Muscle layer of colon (tissue), 2 donors: ENCODE measurements at regions not wholly inside any gene's neighbourhood (a gene's known extent, or its start where the extent isn't known, plus 50 kb on each side); places are given as distances from the start of the nearest gene placed in this dataset.
"Not testable (repeated sequence)": the region's sequence is repeated elsewhere in the genome, so short reads cannot be mapped to it uniquely, and the experiment has no call there.

Experiments
- H3K27ac ChIP-seq: one replicate; pipeline ENCODE4 v1.7.0; 2013; ENCODE audit warnings: low read depth, mild to moderate bottlenecking, low read length, moderate library complexity
- H3K27me3 ChIP-seq, 2 donors: one replicate each; pipeline ENCODE4 v1.7.0; 2013; ENCODE audit warnings: low read length in 2 of 2, mild to moderate bottlenecking in 2 of 2; ENCODE audit not compliant: insufficient read depth in 2 of 2, control insufficient read depth in 1 of 2
- H3K36me3 ChIP-seq: one replicate; pipeline ENCODE4 v1.7.0; 2013; ENCODE audit warnings: mild to moderate bottlenecking, low read length; ENCODE audit not compliant: insufficient read depth
- H3K4me1 ChIP-seq: one replicate; pipeline ENCODE4 v1.7.0; 2013; ENCODE audit warnings: mild to moderate bottlenecking, low read length; ENCODE audit not compliant: insufficient read depth
- H3K4me3 ChIP-seq, 2 donors: one replicate each; pipeline ENCODE4 v1.7.0; 2013; ENCODE audit warnings: low read length in 2 of 2, low read depth in 1 of 2, mild to moderate bottlenecking in 1 of 2, moderate library complexity in 1 of 2
- H3K9ac ChIP-seq: one replicate; pipeline ENCODE4 v1.7.0; 2013; ENCODE audit warnings: low read length
- H3K9me3 ChIP-seq: one replicate; pipeline ENCODE4 v1.7.0; 2013; ENCODE audit warnings: mild to moderate bottlenecking, low read length
- donor health status: abdominal sarcoma.
- donor health status: Adenocarcinoma of cecum.

DNA sequence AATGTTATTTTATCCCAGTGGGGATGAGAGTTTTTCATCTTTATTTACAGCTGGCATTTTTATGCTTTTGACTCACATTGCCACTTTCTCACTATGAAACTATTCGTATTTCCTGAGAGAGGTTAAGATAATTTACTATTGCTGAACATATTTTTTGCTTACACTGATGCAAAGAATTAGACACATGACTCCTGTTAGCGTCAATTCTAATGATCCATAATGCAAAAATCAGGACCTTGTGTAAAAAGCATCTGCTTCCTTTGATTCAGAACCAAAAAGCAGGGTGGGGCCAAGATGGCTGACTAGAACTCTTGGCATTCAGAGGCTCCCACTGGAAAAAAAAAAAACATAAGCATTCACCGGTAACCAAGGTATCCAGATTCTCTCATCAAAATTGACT, 464.8 kb downstream of the SEMA3D start:
- no peak overlapping the region for H3K27ac ChIP-seq
- no peaks in the 10 kb centered on the region for H3K9me3 ChIP-seq
- H3K36me3 ChIP-seq: no peaks in the 10 kb centered on the region
- no peaks in the 10 kb centered on the region for H3K4me1 ChIP-seq
- no peak overlapping the region for H3K9ac ChIP-seq
- no peaks in the 10 kb centered on the region for H3K27me3 ChIP-seq
- no peak overlapping the region for H3K4me3 ChIP-seq

DNA sequence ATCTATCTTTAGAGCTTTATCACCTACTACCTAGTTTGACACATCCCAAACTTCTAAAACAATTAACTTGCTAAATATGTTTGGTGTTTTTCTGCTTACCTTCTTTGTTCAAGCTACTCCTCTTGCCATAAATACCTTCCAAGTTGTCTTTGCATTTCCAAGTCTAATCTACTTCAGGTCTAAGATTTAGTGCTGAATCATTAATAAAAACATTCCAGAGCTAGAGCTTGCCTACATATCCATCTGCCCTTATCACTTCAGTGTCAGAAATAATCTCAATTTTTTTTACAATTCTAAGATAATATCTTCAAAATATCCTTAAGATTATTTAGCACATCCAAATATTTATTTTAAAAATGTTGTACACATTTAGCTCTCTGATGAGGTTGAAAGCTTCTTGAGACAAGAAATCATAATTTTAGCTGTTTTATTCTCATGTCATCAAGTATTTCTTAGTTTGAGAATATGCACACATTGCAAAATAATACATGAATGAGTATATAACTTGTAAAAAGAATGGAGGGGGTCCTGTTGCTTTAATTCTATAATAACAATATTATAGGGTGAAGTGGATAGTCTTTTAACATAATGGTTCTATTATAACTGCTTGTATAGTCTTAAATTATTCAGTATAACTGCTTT, 466.3 kb downstream of the SEMA3D start:
- Histone ChIP-seq H3K27ac (no peak overlapping the region), H3K4me1 (no peaks in the 10 kb centered on the region), H3K27me3 (no peaks in the 10 kb centered on the region), H3K9ac (no peak overlapping the region), H3K4me3 (no peak overlapping the region), H3K9me3 (no peaks in the 10 kb centered on the region), H3K36me3 (no peaks in the 10 kb centered on the region)

DNA sequence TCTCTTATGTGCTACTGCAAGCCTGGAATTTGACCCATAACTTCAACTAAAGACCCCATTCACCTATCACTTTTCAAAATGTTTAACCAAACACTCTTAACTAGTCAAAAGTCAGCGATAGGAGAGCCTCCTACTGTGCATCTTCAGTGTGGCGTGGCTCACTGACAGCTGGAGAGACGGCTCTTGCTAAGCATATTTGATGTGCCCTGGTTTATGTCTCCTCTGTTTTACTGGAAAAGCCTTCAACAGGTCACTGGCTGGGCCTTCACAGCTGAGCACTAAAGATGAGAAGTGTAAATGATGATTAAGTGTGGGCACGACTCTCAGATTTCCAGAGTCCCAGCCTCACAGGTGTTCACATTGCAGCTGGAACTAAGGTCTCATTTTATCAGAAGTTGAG, 472.1 kb downstream of the SEMA3D start:
- no peaks in the 10 kb centered on the region for H3K36me3 ChIP-seq
- H3K27ac ChIP-seq: no peak overlapping the region
- no peak overlapping the region for H3K4me3 ChIP-seq
- H3K4me1 ChIP-seq: peaks cover 4% of the 10 kb centered on the region
- no peak overlapping the region for H3K9ac ChIP-seq
- H3K27me3 ChIP-seq: no peaks in the 10 kb centered on the region
- H3K9me3 ChIP-seq: no peaks in the 10 kb centered on the region

DNA sequence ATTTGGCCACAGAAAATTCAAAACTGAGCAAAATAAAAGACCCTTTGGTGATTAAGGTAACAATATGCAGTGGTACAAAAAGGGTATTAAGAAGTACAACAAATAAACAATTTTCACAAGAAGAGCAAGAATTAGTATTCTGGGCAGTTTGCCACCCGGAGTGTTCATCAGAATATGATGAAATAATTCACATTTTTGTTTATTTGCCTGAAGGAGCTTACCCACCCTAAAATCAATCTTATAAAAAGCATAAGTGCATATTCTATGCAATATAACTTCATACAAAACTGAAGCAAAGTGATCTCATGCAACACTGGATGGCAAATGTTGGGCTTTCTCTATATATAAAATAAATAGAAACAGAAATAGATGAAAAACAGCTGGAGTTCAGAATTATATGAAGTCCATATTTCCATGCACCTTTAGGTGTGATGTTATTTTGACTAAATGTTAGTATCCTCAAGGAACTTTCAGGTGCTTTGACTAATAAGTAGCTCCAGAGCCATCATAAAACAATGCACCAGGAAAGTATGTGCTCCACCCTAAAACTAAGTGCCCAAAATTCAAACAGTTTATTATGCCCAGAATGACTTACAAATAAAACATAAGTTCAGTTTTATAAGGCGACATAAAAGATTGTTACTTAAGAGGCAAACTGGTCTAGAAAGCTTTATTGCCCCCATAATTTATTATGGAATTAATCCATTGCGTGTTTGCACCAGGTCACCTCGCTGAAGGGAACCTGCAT, 474.3 kb downstream of the SEMA3D start:
- no peaks in the 10 kb centered on the region for H3K9me3 ChIP-seq
- H3K4me3 ChIP-seq: no peak overlapping the region
- H3K36me3 ChIP-seq: no peaks in the 10 kb centered on the region
- H3K9ac ChIP-seq: no peak overlapping the region
- no peaks in the 10 kb centered on the region for H3K27me3 ChIP-seq
- no peak overlapping the region for H3K27ac ChIP-seq
- H3K4me1 ChIP-seq: peaks cover 4% of the 10 kb centered on the region

DNA sequence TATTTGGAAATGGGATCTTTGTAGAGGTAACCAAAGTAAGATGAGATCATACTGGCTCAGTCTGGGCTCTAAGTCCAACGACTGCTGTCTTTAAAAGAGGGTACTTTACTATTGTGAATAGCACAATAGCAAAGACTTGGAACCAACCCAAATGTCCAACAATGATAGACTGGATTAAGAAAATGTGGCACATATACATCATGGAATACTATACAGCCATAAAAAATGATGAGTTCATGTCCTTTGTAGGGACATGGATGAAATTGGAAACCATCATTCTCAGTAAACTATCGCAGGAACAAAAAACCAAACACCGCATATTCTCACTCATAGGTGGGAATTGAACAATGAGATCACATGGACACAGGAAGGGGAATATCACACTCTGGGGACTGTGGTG, 476.3 kb downstream of the SEMA3D start:
- not testable (repeated sequence) for H3K9ac ChIP-seq, H3K27ac ChIP-seq, H3K36me3 ChIP-seq, H3K4me3 ChIP-seq, H3K4me1 ChIP-seq, H3K9me3 ChIP-seq, H3K27me3 ChIP-seq

DNA sequence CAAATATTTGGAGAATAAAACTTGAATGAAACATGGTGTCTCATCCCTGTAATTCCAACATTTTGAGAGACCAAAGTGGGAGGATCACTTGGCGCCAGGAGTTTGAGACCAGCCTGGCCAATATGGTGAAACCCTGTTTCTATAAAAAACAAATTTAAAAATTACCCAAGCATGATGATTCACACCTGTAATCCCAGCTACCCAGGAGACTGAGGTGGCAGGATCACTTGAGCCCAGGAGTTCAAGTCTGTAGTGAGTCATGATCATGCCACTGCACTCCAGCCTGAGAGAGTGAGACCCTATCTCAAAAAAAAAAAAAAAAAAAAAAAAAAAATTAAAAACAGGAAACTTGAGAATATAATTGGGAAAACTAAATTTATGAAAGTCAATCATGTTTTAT, 481.1 kb downstream of the SEMA3D start:
- Histone ChIP-seq H3K27me3 (no peaks in the 10 kb centered on the region), H3K4me3 (no peak overlapping the region), H3K4me1 (no peaks in the 10 kb centered on the region), H3K36me3 (no peaks in the 10 kb centered on the region), H3K27ac (no peak overlapping the region), H3K9ac (no peak overlapping the region), H3K9me3 (no peaks in the 10 kb centered on the region)

DNA sequence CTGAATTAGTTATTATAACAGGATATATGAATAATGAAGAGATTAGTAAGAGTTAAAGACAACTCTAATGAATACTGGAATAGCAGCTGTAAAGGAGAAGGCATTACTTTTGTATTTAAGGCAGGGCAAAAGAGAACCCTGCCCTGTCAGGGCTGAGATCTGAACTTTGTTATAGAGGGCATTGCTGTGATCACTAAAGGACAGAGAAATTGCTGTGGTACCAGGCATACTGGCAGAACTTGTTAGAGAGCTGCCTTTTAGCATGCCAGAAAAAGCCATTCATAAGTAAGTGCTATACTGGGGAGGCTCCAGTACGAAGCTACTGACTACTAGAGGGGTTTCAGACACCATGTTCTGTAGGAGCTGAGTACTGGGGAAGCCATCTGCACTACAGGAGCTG, 481.8 kb downstream of the SEMA3D start:
- no peaks in the 10 kb centered on the region for H3K4me1 ChIP-seq
- H3K9me3 ChIP-seq: no peaks in the 10 kb centered on the region
- H3K27me3 ChIP-seq: no peaks in the 10 kb centered on the region
- no peak overlapping the region for H3K27ac ChIP-seq
- no peak overlapping the region for H3K4me3 ChIP-seq
- H3K9ac ChIP-seq: no peak overlapping the region
- no peaks in the 10 kb centered on the region for H3K36me3 ChIP-seq

DNA sequence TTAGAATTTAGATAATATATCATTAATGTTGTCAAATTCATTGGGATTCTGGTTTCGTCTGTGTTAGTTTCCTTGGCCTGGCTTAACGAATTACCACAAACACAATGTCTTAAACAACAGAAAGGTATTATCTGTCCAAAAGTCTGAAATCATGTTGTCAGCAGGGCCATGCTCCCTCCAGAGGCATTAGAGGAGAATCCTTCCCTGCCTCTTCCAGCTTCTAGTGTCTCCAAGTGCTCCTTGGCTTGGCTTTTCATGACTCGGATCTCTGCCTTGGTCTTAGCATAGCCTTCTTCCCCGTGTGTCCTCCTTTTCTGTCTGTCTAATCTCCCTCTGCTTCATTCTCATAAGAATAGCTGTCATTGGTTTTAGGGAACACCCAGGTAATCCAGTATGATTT, 482.5 kb downstream of the SEMA3D start:
- H3K9ac ChIP-seq: no peak overlapping the region
- H3K27ac ChIP-seq: no peak overlapping the region
- no peaks in the 10 kb centered on the region for H3K36me3 ChIP-seq
- H3K9me3 ChIP-seq: no peaks in the 10 kb centered on the region
- H3K27me3 ChIP-seq: no peaks in the 10 kb centered on the region
- no peaks in the 10 kb centered on the region for H3K4me1 ChIP-seq
- no peak overlapping the region for H3K4me3 ChIP-seq

DNA sequence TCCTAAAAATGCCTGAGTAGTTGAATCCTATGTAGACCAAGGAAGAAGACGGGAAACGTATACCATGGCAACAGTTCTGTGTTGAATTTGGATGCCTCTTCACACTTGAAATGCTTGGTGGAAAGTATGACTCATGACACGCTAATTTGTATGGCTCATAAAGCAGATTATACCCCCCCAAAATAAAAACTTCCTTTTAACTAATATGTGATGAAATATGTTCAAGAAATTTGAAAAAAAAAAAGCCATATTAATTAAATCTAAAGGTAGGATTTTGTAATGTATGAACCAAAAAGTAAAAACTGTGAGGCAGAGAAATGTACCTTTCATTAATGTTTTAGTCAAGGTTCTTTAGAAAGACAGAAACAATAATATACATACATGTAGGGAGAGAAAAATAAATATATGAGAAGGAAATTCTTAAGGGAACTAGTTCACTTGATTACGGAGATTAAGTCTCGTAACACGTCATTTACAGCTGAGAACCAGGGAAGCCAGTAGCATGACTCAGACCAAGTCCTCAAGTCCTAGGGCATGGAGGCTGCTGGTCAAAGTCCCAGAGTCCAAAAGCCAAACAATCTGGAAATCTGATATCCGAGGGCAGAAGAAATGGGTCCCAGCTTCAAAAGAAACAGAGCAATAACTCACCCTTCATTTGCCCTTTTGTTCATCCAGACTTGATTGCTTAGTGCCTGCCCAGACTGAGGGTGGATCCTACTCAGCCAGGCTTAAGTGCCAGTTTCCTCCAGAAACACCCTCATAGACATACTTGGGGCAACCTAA, 485.1 kb downstream of the SEMA3D start:
- H3K4me3 ChIP-seq: no peak overlapping the region
- H3K4me1 ChIP-seq: no peaks in the 10 kb centered on the region
- no peak overlapping the region for H3K27ac ChIP-seq
- no peak overlapping the region for H3K9ac ChIP-seq
- no peaks in the 10 kb centered on the region for H3K36me3 ChIP-seq
- H3K27me3 ChIP-seq: no peaks in the 10 kb centered on the region
- no peaks in the 10 kb centered on the region for H3K9me3 ChIP-seq

DNA sequence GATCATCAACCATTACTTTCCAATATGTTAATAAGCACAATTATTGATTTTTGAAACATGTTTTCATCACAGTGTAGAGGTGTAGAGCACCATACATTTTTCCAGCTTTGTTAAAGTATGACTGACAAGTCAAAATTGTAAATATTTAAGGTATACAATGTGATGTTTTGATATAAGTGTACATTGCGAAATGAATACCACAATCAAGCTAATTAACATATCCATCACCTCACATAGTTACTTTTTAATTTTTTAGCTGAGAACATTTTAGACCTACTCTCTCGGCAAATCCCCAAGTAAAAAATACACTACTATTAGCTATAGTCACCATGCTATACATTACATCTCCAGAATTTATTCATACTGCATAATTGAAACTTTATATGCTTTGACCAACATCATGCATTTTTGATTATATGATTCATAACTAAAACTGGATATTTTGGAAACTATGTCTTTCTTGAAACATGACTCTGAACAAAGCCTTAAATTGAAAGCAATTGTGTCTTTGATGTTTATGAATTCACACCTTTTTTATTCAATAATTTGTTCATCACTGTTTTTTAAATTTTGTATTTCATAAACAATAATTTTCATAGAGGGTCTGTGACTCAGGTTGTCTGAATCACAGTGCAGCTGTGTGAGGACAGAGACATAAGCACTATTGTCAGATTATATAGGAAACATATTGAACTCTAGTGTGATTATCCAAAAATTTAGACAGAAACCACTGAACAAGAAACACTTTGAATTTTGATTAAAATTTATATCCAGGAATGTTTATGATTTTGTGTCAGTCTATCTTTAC, 486.1 kb downstream of the SEMA3D start:
- Histone ChIP-seq H3K9me3 (no peaks in the 10 kb centered on the region), H3K4me1 (no peaks in the 10 kb centered on the region), H3K27me3 (no peaks in the 10 kb centered on the region), H3K4me3 (no peak overlapping the region), H3K36me3 (no peaks in the 10 kb centered on the region), H3K27ac (no peak overlapping the region), H3K9ac (no peak overlapping the region)

DNA sequence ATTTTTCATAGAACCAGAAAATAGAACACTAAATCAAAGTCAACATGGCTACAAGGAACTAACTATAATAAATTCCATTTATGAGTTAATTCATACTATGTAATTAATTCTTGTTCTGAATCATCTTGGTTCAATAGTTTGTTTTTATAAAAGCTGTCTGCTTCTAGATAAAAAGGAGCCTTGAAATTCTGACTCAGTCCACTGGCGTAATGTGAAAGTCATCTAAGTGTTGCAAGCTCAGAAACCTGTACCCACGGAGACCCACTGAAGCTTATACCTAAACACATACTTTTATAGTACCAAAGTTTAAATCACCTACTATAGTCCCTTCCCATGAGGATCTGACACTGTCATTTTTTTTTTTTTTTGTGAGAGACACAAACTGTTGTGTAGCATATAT, 489.4 kb downstream of the SEMA3D start:
- no peaks in the 10 kb centered on the region for H3K9me3 ChIP-seq
- H3K4me1 ChIP-seq: no peaks in the 10 kb centered on the region
- H3K27me3 ChIP-seq: no peaks in the 10 kb centered on the region
- no peak overlapping the region for H3K4me3 ChIP-seq
- no peak overlapping the region for H3K9ac ChIP-seq
- H3K36me3 ChIP-seq: no peaks in the 10 kb centered on the region
- no peak overlapping the region for H3K27ac ChIP-seq
